ENCODE measurements at regions not wholly inside any gene's neighbourhood (a gene's known extent, or its start where the extent isn't known, plus 50 kb on each side); places are given as distances from the start of the nearest gene placed in this dataset.

GRCh38 chr6:112717856-112718255 lies 370.7 kb downstream of the RFPL4B start:
- ATAC-seq = no peak
- H3K9me3 Mint-ChIP-seq (ENCODE audit: low read depth) = no peaks in the 10 kb centered on the region
- H3K27ac Mint-ChIP-seq = no peak overlapping the region

GRCh38 chr6:112725541-112726085 lies 378.5 kb downstream of the RFPL4B start:
- DNase-seq (no peak), ATAC-seq (no peak)
- Mint-ChIP-seq H3K4me1 (no peaks in the 10 kb centered on the region), H3K27me3 (no peaks in the 10 kb centered on the region), H3K36me3 (no peaks in the 10 kb centered on the region), H3K27ac (no peak overlapping the region), H3K9me3 (ENCODE audit: low read depth) (peaks cover 3% of the 10 kb centered on the region), H3K4me3 (no peak overlapping the region)
- CTCF ChIA-PET = interaction anchor here (0.5 kb wide), 1 partner anchor 177 kb away, joined by 3 read pairs; no protein-coding TSS in a partner anchor

More at GRCh38 chr6:112717856-112718255, 370.7 kb downstream of the RFPL4B start:
- no peaks in the 10 kb centered on the region for H3K4me1 Mint-ChIP-seq
- no peak for DNase-seq
- CTCF ChIA-PET = no interaction called here
- H3K36me3 Mint-ChIP-seq = no peaks in the 10 kb centered on the region
- H3K27me3 Mint-ChIP-seq = no peaks in the 10 kb centered on the region
- no peak overlapping the region for H3K4me3 Mint-ChIP-seq

- Mint-ChIP-seq H3K27me3 (no peaks in the 10 kb centered on the region), H3K9me3 (ENCODE audit: low read depth) (peaks cover 3% of the 10 kb centered on the region), H3K4me1 (no peaks in the 10 kb centered on the region), H3K36me3 (no peaks in the 10 kb centered on the region), H3K4me3 (no peak overlapping the region), H3K27ac (no peak overlapping the region)
- CTCF ChIA-PET = no interaction called here
- ATAC-seq = no peak
- DNase-seq = no peak
Observed at GRCh38 chr6:112735129-112735528, 388.0 kb downstream of the RFPL4B start.

GRCh38 chr6:112739766-112740165 lies 392.6 kb downstream of the RFPL4B start:
- no peak for DNase-seq
- ATAC-seq = no peak
- Mint-ChIP-seq H3K36me3 (no peaks in the 10 kb centered on the region), H3K4me3 (no peak overlapping the region), H3K9me3 (ENCODE audit: low read depth) (peaks cover 3% of the 10 kb centered on the region), H3K27ac (no peak overlapping the region), H3K27me3 (no peaks in the 10 kb centered on the region), H3K4me1 (no peaks in the 10 kb centered on the region)
- CTCF ChIA-PET = no interaction called here

GRCh38 chr6:112743323-112743722 lies 396.2 kb downstream of the RFPL4B start:
- ATAC-seq (no peak), DNase-seq (no peak)
- H3K36me3 Mint-ChIP-seq = no peaks in the 10 kb centered on the region
- CTCF ChIA-PET = no interaction called here
- H3K4me1 Mint-ChIP-seq = no peaks in the 10 kb centered on the region
- no peaks in the 10 kb centered on the region for H3K27me3 Mint-ChIP-seq
- no peaks in the 10 kb centered on the region for H3K9me3 Mint-ChIP-seq (ENCODE audit: low read depth)
- H3K27ac Mint-ChIP-seq = no peak overlapping the region
- H3K4me3 Mint-ChIP-seq = no peak overlapping the region

GRCh38 chr6:112744827-112745226 lies 397.7 kb downstream of the RFPL4B start:
- H3K4me1 Mint-ChIP-seq = no peaks in the 10 kb centered on the region
- H3K9me3 Mint-ChIP-seq (ENCODE audit: low read depth) = no peaks in the 10 kb centered on the region
- no peak overlapping the region for H3K27ac Mint-ChIP-seq
- DNase-seq (no peak), ATAC-seq (no peak)
- H3K36me3 Mint-ChIP-seq = no peaks in the 10 kb centered on the region
- CTCF ChIA-PET = no interaction called here
- H3K4me3 Mint-ChIP-seq = no peak overlapping the region
- no peaks in the 10 kb centered on the region for H3K27me3 Mint-ChIP-seq

- Mint-ChIP-seq H3K27me3 (no peaks in the 10 kb centered on the region), H3K27ac (no peak overlapping the region), H3K9me3 (ENCODE audit: low read depth) (no peaks in the 10 kb centered on the region), H3K36me3 (no peaks in the 10 kb centered on the region), H3K4me3 (no peak overlapping the region), H3K4me1 (no peaks in the 10 kb centered on the region)
- CTCF ChIA-PET = no interaction called here
- ATAC-seq (no peak), DNase-seq (no peak)
Observed at GRCh38 chr6:112745765-112746164, 398.6 kb downstream of the RFPL4B start.

- Mint-ChIP-seq H3K9me3 (ENCODE audit: low read depth) (no peaks in the 10 kb centered on the region), H3K27me3 (no peaks in the 10 kb centered on the region), H3K36me3 (no peaks in the 10 kb centered on the region), H3K27ac (no peak overlapping the region), H3K4me1 (no peaks in the 10 kb centered on the region), H3K4me3 (no peak overlapping the region)
- ATAC-seq (no peak), DNase-seq (no peak)
- CTCF ChIA-PET = no interaction called here
Observed at GRCh38 chr6:112749673-112750072, 402.5 kb downstream of the RFPL4B start.

GRCh38 chr6:112752305-112752704 lies 405.2 kb downstream of the RFPL4B start:
- Mint-ChIP-seq H3K27ac (no peak overlapping the region), H3K9me3 (ENCODE audit: low read depth) (no peaks in the 10 kb centered on the region), H3K4me1 (no peaks in the 10 kb centered on the region), H3K4me3 (no peak overlapping the region), H3K36me3 (no peaks in the 10 kb centered on the region), H3K27me3 (no peaks in the 10 kb centered on the region)
- no peak for DNase-seq
- ATAC-seq = no peak
- CTCF ChIA-PET = no interaction called here

GRCh38 chr6:112752791-112753190 lies 405.7 kb downstream of the RFPL4B start:
- Mint-ChIP-seq H3K4me3 (no peak overlapping the region), H3K4me1 (no peaks in the 10 kb centered on the region), H3K36me3 (no peaks in the 10 kb centered on the region), H3K9me3 (ENCODE audit: low read depth) (no peaks in the 10 kb centered on the region), H3K27ac (no peak overlapping the region), H3K27me3 (no peaks in the 10 kb centered on the region)
- no peak for ATAC-seq
- DNase-seq = no peak
- CTCF ChIA-PET = no interaction called here

- no peaks in the 10 kb centered on the region for H3K27me3 Mint-ChIP-seq
- CTCF ChIA-PET = no interaction called here
- no peak for DNase-seq
- ATAC-seq = no peak
- no peak overlapping the region for H3K27ac Mint-ChIP-seq
- H3K36me3 Mint-ChIP-seq = no peaks in the 10 kb centered on the region
- no peaks in the 10 kb centered on the region for H3K4me1 Mint-ChIP-seq
- no peak overlapping the region for H3K4me3 Mint-ChIP-seq
- H3K9me3 Mint-ChIP-seq (ENCODE audit: low read depth) = no peaks in the 10 kb centered on the region
Observed at GRCh38 chr6:112760831-112761230, 413.7 kb downstream of the RFPL4B start.

- ATAC-seq (no peak), DNase-seq (no peak)
- no peak overlapping the region for H3K27ac Mint-ChIP-seq
- CTCF ChIA-PET = no interaction called here
- no peaks in the 10 kb centered on the region for H3K27me3 Mint-ChIP-seq
- no peaks in the 10 kb centered on the region for H3K4me1 Mint-ChIP-seq
- no peaks in the 10 kb centered on the region for H3K9me3 Mint-ChIP-seq (ENCODE audit: low read depth)
- H3K4me3 Mint-ChIP-seq = no peak overlapping the region
- H3K36me3 Mint-ChIP-seq = no peaks in the 10 kb centered on the region
Observed at GRCh38 chr6:112761740-112762139, 414.6 kb downstream of the RFPL4B start.

GRCh38 chr6:112764377-112764776 lies 417.2 kb downstream of the RFPL4B start:
- no peak for ATAC-seq
- CTCF ChIA-PET = no interaction called here

GRCh38 chr6:112770308-112770707 lies 423.2 kb downstream of the RFPL4B start:
- no peak for DNase-seq
- CTCF ChIA-PET = no interaction called here
- Mint-ChIP-seq H3K4me3 (no peak overlapping the region), H3K27ac (no peak overlapping the region), H3K36me3 (no peaks in the 10 kb centered on the region), H3K27me3 (no peaks in the 10 kb centered on the region), H3K4me1 (no peaks in the 10 kb centered on the region), H3K9me3 (ENCODE audit: low read depth) (peaks cover 2% of the 10 kb centered on the region)
- no peak for ATAC-seq

More at GRCh38 chr6:112764377-112764776, 417.2 kb downstream of the RFPL4B start:
- Mint-ChIP-seq H3K27me3 (no peaks in the 10 kb centered on the region), H3K36me3 (no peaks in the 10 kb centered on the region), H3K4me1 (no peaks in the 10 kb centered on the region), H3K4me3 (no peak overlapping the region), H3K27ac (no peak overlapping the region), H3K9me3 (ENCODE audit: low read depth) (no peaks in the 10 kb centered on the region)
- DNase-seq = no peak

- H3K27ac Mint-ChIP-seq = no peak overlapping the region
- H3K4me3 Mint-ChIP-seq = no peak overlapping the region
- no peaks in the 10 kb centered on the region for H3K36me3 Mint-ChIP-seq
- no peak for DNase-seq
- H3K4me1 Mint-ChIP-seq = no peaks in the 10 kb centered on the region
- CTCF ChIA-PET = no interaction called here
- ATAC-seq = no peak
- no peaks in the 10 kb centered on the region for H3K27me3 Mint-ChIP-seq
- H3K9me3 Mint-ChIP-seq (ENCODE audit: low read depth) = peaks cover 2% of the 10 kb centered on the region
Observed at GRCh38 chr6:112773187-112773586, 426.1 kb downstream of the RFPL4B start.
